ENCODE measurements at regions not wholly inside any gene's neighbourhood (a gene's known extent, or its start where the extent isn't known, plus 50 kb on each side); places are given as distances from the start of the nearest gene placed in this dataset.

DNA sequence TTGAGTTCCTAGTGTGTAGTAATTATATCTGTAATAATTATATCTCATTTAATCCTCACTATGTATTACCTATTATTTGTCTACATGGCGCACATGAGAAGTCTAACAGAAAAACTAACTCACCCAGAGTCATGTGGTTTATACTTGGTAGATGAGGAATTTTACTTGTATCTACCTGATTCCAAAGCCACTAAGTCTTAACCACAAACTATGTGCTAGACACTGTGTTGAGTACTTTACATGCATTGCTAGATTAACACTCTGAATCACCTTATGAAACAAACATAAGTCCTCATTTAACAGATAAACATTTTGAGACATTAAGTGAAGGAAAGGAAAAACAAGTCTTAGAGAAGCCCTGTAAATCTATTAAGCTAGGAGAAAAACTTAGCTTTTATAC is 404.8 kb downstream of the TLR4 start:
- H3K27ac ChIP-seq, result no peak overlapping the region
- DNase-seq (ENCODE audit: low read depth, low spot score), result no peak

GRCh38 chr9:118109542-118109941 is 405.3 kb downstream of the TLR4 start:
- TF ChIP-seq FOXP2 (optimal IDR thresholded peaks at IDR 0.05; ENCODE audit: control extremely low read depth, extremely low read length, insufficient read depth) (no peak), EZH2 (IDR thresholded peaks at IDR 0.05) (no peak), POLR2AphosphoS5 (IDR thresholded peaks at IDR 0.05; ENCODE audit: borderline replicate concordance, low read depth, low read length) (no peak)
- no peaks in the 10 kb centered on the region for H3K36me3 ChIP-seq (ENCODE audit: insufficient read depth, low read length)
- H3K4me3 ChIP-seq, result no peak overlapping the region
- H3K9me3 ChIP-seq (ENCODE audit: low read depth, low read length), result no peaks in the 10 kb centered on the region
- H3K27ac ChIP-seq, result no peak overlapping the region
- DNase-seq (ENCODE audit: low read depth, low spot score), result no peak
- no peak overlapping the region for H3K9ac ChIP-seq (ENCODE audit: insufficient read length)

More for the DNA sequence above, 404.8 kb downstream of the TLR4 start:
- no peak for TF ChIP-seq POLR2AphosphoS5 (IDR thresholded peaks at IDR 0.05; ENCODE audit: borderline replicate concordance, low read depth, low read length)
- H3K9me3 ChIP-seq (ENCODE audit: low read depth, low read length), result no peaks in the 10 kb centered on the region
- H3K4me3 ChIP-seq, result no peak overlapping the region
- H3K36me3 ChIP-seq (ENCODE audit: insufficient read depth, low read length), result no peaks in the 10 kb centered on the region
- no peak overlapping the region for H3K9ac ChIP-seq (ENCODE audit: insufficient read length)

DNA sequence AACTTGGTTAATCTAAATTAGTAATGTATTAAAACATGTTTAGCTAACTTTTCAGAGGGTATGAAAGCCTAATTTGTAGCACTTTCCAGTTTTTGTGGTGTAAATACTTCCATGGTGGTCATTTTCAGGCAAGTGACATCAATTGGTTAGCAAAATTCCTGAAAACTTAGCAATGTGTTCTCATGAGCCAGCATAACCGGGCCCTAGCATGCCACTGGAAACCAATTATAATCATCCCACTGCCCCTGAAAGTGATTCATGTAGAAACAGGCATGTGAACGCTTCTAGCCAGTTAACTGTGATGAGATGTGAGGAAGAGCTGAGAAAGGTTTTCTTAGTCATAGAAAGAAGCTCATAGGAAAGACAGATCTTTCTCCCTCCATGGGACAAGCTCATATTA is 417.2 kb downstream of the TLR4 start:
- no peak for DNase-seq (ENCODE audit: low read depth, low spot score)
- Histone ChIP-seq H3K36me3 (ENCODE audit: insufficient read depth, low read length) (no peaks in the 10 kb centered on the region), H3K9ac (ENCODE audit: insufficient read length) (no peak overlapping the region), H3K27ac (no peak overlapping the region), H3K4me3 (no peak overlapping the region), H3K9me3 (ENCODE audit: low read depth, low read length) (no peaks in the 10 kb centered on the region)
- TF ChIP-seq POLR2AphosphoS5 (IDR thresholded peaks at IDR 0.05; ENCODE audit: borderline replicate concordance, low read depth, low read length), result no peak
- no peak for TF ChIP-seq FOXP2 (optimal IDR thresholded peaks at IDR 0.05; ENCODE audit: control extremely low read depth, extremely low read length, insufficient read depth)
- TF ChIP-seq EZH2 (IDR thresholded peaks at IDR 0.05), result no peak

GRCh38 chr9:118128313-118128712 is 424.1 kb downstream of the TLR4 start:
- H3K9me3 ChIP-seq (ENCODE audit: low read depth, low read length), result no peaks in the 10 kb centered on the region
- no peak overlapping the region for H3K4me3 ChIP-seq
- TF ChIP-seq POLR2AphosphoS5 (IDR thresholded peaks at IDR 0.05; ENCODE audit: borderline replicate concordance, low read depth, low read length) (no peak), EZH2 (IDR thresholded peaks at IDR 0.05) (no peak), FOXP2 (optimal IDR thresholded peaks at IDR 0.05; ENCODE audit: control extremely low read depth, extremely low read length, insufficient read depth) (no peak)
- no peak overlapping the region for H3K27ac ChIP-seq
- DNase-seq (ENCODE audit: low read depth, low spot score), result no peak
- H3K9ac ChIP-seq (ENCODE audit: insufficient read length), result no peak overlapping the region
- H3K36me3 ChIP-seq (ENCODE audit: insufficient read depth, low read length), result no peaks in the 10 kb centered on the region

DNA sequence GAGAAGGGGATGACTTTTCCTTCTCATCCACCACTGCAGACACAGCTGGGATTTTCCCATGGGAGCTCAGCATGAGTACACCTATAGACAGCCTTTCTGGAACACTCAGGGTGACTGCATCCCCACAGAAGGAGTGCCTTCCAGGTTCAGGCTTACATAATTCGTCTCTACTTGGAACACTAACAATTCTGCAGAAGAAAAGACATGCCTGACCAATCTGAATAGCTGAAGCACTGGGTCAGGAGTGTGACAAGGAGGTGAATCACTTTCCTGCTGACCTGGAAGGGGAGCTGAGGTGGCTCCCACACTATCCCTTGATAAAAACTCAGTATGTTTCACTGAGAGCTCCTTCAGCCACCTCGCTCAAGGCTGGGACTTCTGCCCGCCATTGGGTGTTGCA is 425.3 kb downstream of the TLR4 start:
- no peak overlapping the region for H3K9ac ChIP-seq (ENCODE audit: insufficient read length)
- no peaks in the 10 kb centered on the region for H3K9me3 ChIP-seq (ENCODE audit: low read depth, low read length)
- TF ChIP-seq POLR2AphosphoS5 (IDR thresholded peaks at IDR 0.05; ENCODE audit: borderline replicate concordance, low read depth, low read length) (no peak), FOXP2 (optimal IDR thresholded peaks at IDR 0.05; ENCODE audit: control extremely low read depth, extremely low read length, insufficient read depth) (no peak), EZH2 (IDR thresholded peaks at IDR 0.05) (no peak)
- no peak for DNase-seq (ENCODE audit: low read depth, low spot score)
- no peak overlapping the region for H3K4me3 ChIP-seq
- no peak overlapping the region for H3K27ac ChIP-seq
- H3K36me3 ChIP-seq (ENCODE audit: insufficient read depth, low read length), result no peaks in the 10 kb centered on the region

GRCh38 chr9:118148990-118149389 is 444.8 kb downstream of the TLR4 start:
- DNase-seq (ENCODE audit: low read depth, low spot score), result no peak
- H3K9ac ChIP-seq (ENCODE audit: insufficient read length), result no peak overlapping the region
- H3K9me3 ChIP-seq (ENCODE audit: low read depth, low read length), result no peaks in the 10 kb centered on the region
- no peak overlapping the region for H3K27ac ChIP-seq
- H3K36me3 ChIP-seq (ENCODE audit: insufficient read depth, low read length), result no peaks in the 10 kb centered on the region
- TF ChIP-seq FOXP2 (optimal IDR thresholded peaks at IDR 0.05; ENCODE audit: control extremely low read depth, extremely low read length, insufficient read depth) (no peak), EZH2 (IDR thresholded peaks at IDR 0.05) (no peak), POLR2AphosphoS5 (IDR thresholded peaks at IDR 0.05; ENCODE audit: borderline replicate concordance, low read depth, low read length) (no peak)
- H3K4me3 ChIP-seq, result no peak overlapping the region

DNA sequence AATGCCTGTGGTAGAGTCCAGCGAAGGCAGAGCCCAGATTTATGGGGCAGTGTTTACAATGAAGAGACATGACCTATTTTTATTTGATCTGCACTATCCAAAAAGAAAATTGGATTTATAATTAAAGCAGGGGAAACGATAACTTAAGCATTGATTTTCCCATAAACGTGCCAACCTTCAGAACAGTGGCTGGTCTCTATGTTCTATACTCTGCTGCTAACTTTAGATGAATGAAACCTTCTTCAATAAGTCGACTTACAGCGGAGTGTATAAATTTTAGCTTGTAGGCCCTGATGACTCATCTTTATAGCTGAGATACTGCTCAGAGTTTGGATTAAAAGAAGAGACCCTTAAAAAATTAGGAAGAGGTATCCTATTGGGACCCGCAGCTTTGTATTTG is 452.6 kb downstream of the TLR4 start:
- Histone ChIP-seq H3K9me3 (ENCODE audit: low read depth, low read length) (no peaks in the 10 kb centered on the region), H3K36me3 (ENCODE audit: insufficient read depth, low read length) (no peaks in the 10 kb centered on the region), H3K9ac (ENCODE audit: insufficient read length) (no peak overlapping the region), H3K27ac (no peak overlapping the region), H3K4me3 (no peak overlapping the region)
- DNase-seq (ENCODE audit: low read depth, low spot score), result no peak
- TF ChIP-seq EZH2 (IDR thresholded peaks at IDR 0.05) (no peak), POLR2AphosphoS5 (IDR thresholded peaks at IDR 0.05; ENCODE audit: borderline replicate concordance, low read depth, low read length) (no peak), FOXP2 (optimal IDR thresholded peaks at IDR 0.05; ENCODE audit: control extremely low read depth, extremely low read length, insufficient read depth) (no peak)

DNA sequence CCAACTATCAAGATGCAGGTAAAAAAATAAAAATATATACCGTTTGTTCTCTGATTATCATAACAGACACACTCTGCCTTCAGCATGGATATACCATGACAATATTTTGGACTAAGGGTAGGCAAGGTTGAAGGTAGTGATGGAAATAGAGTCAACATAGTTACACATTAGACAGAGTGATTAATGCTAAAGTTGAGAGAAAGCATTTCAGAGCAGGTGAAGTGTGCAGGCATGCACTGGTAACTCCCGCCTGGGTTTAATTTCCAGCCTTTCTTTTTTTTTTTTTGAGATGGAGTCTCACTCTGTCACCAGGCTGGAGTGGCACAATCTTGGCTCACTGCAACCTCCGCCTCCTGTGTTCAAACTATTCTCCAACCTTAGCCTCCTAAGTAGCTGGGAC is 458.5 kb downstream of the TLR4 start:
- Histone ChIP-seq H3K9ac (ENCODE audit: insufficient read length) (no peak overlapping the region), H3K27ac (no peak overlapping the region), H3K9me3 (ENCODE audit: low read depth, low read length) (no peaks in the 10 kb centered on the region), H3K36me3 (ENCODE audit: insufficient read depth, low read length) (no peaks in the 10 kb centered on the region), H3K4me3 (no peak overlapping the region)
- DNase-seq (ENCODE audit: low read depth, low spot score), result no peak
- TF ChIP-seq POLR2AphosphoS5 (IDR thresholded peaks at IDR 0.05; ENCODE audit: borderline replicate concordance, low read depth, low read length), result no peak
- TF ChIP-seq EZH2 (IDR thresholded peaks at IDR 0.05), result no peak
- no peak for TF ChIP-seq FOXP2 (optimal IDR thresholded peaks at IDR 0.05; ENCODE audit: control extremely low read depth, extremely low read length, insufficient read depth)

GRCh38 chr9:118163751-118164150 is 459.5 kb downstream of the TLR4 start:
- Histone ChIP-seq H3K9me3 (ENCODE audit: low read depth, low read length) (no peaks in the 10 kb centered on the region), H3K27ac (no peak overlapping the region), H3K9ac (ENCODE audit: insufficient read length) (no peak overlapping the region), H3K36me3 (ENCODE audit: insufficient read depth, low read length) (no peaks in the 10 kb centered on the region), H3K4me3 (no peak overlapping the region)
- no peak for DNase-seq (ENCODE audit: low read depth, low spot score)
- TF ChIP-seq FOXP2 (optimal IDR thresholded peaks at IDR 0.05; ENCODE audit: control extremely low read depth, extremely low read length, insufficient read depth) (no peak), POLR2AphosphoS5 (IDR thresholded peaks at IDR 0.05; ENCODE audit: borderline replicate concordance, low read depth, low read length) (no peak), EZH2 (IDR thresholded peaks at IDR 0.05) (no peak)

Measured in SK-N-MC (cell line).